ENCODE measurements at regions not wholly inside any gene's neighbourhood (a gene's known extent, or its start where the extent isn't known, plus 50 kb on each side); places are given as distances from the start of the nearest gene placed in this dataset.

GRCh38 chr4:160810941-160811340, 1352.9 kb downstream of the FSTL5 start:
- TF ChIP-seq POLR2A (IDR thresholded peaks at IDR 0.05) (no peak), EP300 (IDR thresholded peaks at IDR 0.05) (no peak), CTCF (IDR thresholded peaks at IDR 0.05) (no peak)
- no peak overlapping the region for H3K4me3 ChIP-seq
- H3K27me3 ChIP-seq: no peaks in the 10 kb centered on the region
- intact Hi-C loops (cut with DNase I): no loop called here
- H3K27ac ChIP-seq: no peak overlapping the region
- WGBS, 3 donors: 84 to 86% (median 85%) methylated on average over 1 of the region's 1 CpG
- no peaks in the 10 kb centered on the region for H3K36me3 ChIP-seq
- no peaks in the 10 kb centered on the region for H3K9me3 ChIP-seq
- DNase-seq: no peak
- no peaks in the 10 kb centered on the region for H3K4me1 ChIP-seq (ENCODE audit: insufficient read depth)

GRCh38 chr4:160811956-160812355, 1351.8 kb downstream of the FSTL5 start:
- no peaks in the 10 kb centered on the region for H3K9me3 ChIP-seq
- no peak for DNase-seq
- intact Hi-C loops (cut with DNase I): no loop called here
- no peaks in the 10 kb centered on the region for H3K27me3 ChIP-seq
- H3K36me3 ChIP-seq: no peaks in the 10 kb centered on the region
- no peaks in the 10 kb centered on the region for H3K4me1 ChIP-seq (ENCODE audit: insufficient read depth)
- H3K27ac ChIP-seq: no peak overlapping the region
- TF ChIP-seq POLR2A (IDR thresholded peaks at IDR 0.05) (no peak), EP300 (IDR thresholded peaks at IDR 0.05) (no peak), CTCF (IDR thresholded peaks at IDR 0.05) (no peak)
- no peak overlapping the region for H3K4me3 ChIP-seq

- intact Hi-C loops (cut with DNase I): no loop called here
- no peak for TF ChIP-seq EP300 (IDR thresholded peaks at IDR 0.05)
- H3K4me1 ChIP-seq (ENCODE audit: insufficient read depth): no peaks in the 10 kb centered on the region
- no peaks in the 10 kb centered on the region for H3K36me3 ChIP-seq
- no peak for DNase-seq
- no peaks in the 10 kb centered on the region for H3K9me3 ChIP-seq
- H3K27me3 ChIP-seq: no peaks in the 10 kb centered on the region
- no peak overlapping the region for H3K4me3 ChIP-seq
- no peak overlapping the region for H3K27ac ChIP-seq
Observed at GRCh38 chr4:160814726-160815125, 1349.1 kb downstream of the FSTL5 start.

GRCh38 chr4:160818571-160818970, 1345.2 kb downstream of the FSTL5 start:
- no peaks in the 10 kb centered on the region for H3K9me3 ChIP-seq
- no peak overlapping the region for H3K4me3 ChIP-seq
- H3K36me3 ChIP-seq: no peaks in the 10 kb centered on the region
- no peak overlapping the region for H3K27ac ChIP-seq
- DNase-seq: no peak
- intact Hi-C loops (cut with DNase I): no loop called here
- TF ChIP-seq EP300 (IDR thresholded peaks at IDR 0.05) (no peak), CTCF (IDR thresholded peaks at IDR 0.05) (no peak), POLR2A (IDR thresholded peaks at IDR 0.05) (no peak)
- no peaks in the 10 kb centered on the region for H3K27me3 ChIP-seq
- 83 to 94% (median 92%) methylated on average over 1 of the region's 1 CpG for WGBS, 3 donors
- H3K4me1 ChIP-seq (ENCODE audit: insufficient read depth): no peaks in the 10 kb centered on the region

- Histone ChIP-seq H3K4me1 (ENCODE audit: insufficient read depth) (no peaks in the 10 kb centered on the region), H3K4me3 (no peak overlapping the region), H3K36me3 (no peaks in the 10 kb centered on the region), H3K27me3 (no peaks in the 10 kb centered on the region), H3K27ac (no peak overlapping the region), H3K9me3 (no peaks in the 10 kb centered on the region)
- TF ChIP-seq CTCF (IDR thresholded peaks at IDR 0.05): no peak
- 67 to 75% (median 71%) methylated on average over 3 of the region's 3 CpGs for WGBS, 3 donors
- intact Hi-C loops (cut with DNase I): no loop called here
- no peak for DNase-seq
Observed at GRCh38 chr4:160819791-160820190, 1344.0 kb downstream of the FSTL5 start.

All from ovary (tissue), 7 donors.